Thyroid gland (tissue), 4 donors: ENCODE measurements at regions not wholly inside any gene's neighbourhood (a gene's known extent, or its start where the extent isn't known, plus 50 kb on each side); places are given as distances from the start of the nearest gene placed in this dataset.

Source experiments
- CTCF ChIP-seq, 6 experiments: fragments of 200-600 bp in 3 of 6; fragments of 450-650 bp in 3 of 6; sonication (generic) in 3 of 6; IDR thresholded peaks; one replicate each; pipeline ENCODE4 v1.5.1; 2016 to 2019; ENCODE audit warnings: antibody characterized with exemption in 6 of 6, mild to moderate bottlenecking in 2 of 6, inconsistent platforms in 1 of 6, moderate library complexity in 1 of 6
- POLR2A ChIP-seq, 2 donors: fragments of 450-650 bp; IDR thresholded peaks; one replicate each; pipeline ENCODE4 v1.6.1; 2017; ENCODE audit warnings: antibody characterized with exemption in 2 of 2, mild to moderate bottlenecking in 2 of 2, moderate library complexity in 1 of 2

GRCh38 chr10:3612183-3613001, 172.6 kb downstream of the KLF6 start:
- TF ChIP-seq CTCF (IDR thresholded peaks at IDR 0.05): no peak
- no peak for TF ChIP-seq POLR2A (IDR thresholded peaks at IDR 0.05)
